SIG-M5 (cell line): ENCODE measurements at regions not wholly inside any gene's neighbourhood (a gene's known extent, or its start where the extent isn't known, plus 50 kb on each side); places are given as distances from the start of the nearest gene placed in this dataset.
"Not testable (repeated sequence)": the region's sequence is repeated elsewhere in the genome, so short reads cannot be mapped to it uniquely, and the experiment has no call there.

Source experiments
- DNase-seq: peaks from one replicate; lab custom pipeline; 2025; lab: John Stamatoyannopoulos, UW

- no peak for DNase-seq
These were observed 132.5 kb upstream of the CHD1 start for GRCh38 chr5:99061299-99061698.

DNA sequence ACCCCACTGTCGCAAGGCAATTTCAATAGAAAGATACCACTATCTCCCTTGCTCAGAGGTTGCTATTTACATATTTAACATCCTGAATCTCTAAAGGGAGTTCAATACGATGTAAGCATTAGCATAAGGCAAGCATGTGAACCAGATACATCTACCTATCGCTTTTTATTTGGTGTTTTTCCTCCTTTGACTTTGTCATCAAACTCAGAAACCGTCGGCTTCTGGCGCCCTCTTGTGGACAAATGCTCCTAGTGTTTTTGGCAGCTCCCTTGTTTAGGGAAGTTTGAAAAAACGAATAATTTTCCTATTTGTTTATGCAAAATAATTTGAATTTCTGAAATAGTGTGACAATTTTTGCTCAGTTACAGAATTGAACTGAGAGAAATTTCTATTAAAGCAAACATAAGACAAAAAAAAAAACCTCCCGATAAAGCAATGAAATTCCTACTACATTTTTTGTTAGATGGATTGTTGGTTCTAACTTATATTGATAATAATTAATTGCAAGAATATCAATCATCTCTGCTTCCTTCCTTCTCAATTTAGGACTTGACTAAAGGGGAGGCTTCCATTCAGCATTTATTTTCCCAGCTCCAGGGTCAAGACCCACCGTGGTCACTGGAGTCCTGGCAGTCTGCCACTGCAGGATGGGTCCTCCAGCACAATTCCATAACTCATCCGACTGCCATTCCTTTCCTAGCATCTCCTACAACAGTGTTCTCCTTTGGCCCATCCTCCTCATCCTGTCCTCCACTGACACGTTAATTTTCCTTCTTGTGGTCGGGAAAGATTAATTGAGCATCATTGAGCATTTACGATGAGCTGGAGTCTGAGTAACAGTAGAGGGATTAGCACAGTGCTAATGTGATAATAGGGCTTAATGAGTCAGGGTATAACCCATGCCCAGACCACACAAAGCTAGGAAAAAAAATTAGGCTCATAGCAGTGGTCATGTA lies 131.8 kb upstream of the CHD1 start:
- DNase-seq = peak; percentile 15

- no peak for DNase-seq
These were observed 130.9 kb upstream of the CHD1 start for GRCh38 chr5:99059685-99060084.

DNA sequence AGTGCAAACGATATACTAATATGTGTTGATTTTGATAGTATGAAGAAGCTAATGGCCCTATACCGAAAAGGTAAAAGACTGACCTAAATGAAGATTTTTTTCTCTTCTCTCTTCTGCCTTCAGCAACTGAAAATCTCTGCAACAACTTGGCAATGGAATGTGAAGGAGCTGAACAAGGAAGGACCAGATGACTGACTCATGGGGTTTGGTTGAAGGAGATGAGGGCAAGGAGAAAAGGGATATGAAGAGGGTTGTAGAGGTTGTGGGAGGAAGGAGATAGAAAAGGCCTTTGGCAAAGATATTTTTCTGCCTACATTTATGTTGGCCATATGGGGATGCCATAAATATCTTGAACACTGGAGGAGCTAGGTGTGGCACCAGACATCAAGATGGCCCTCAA lies 129.7 kb upstream of the CHD1 start:
- DNase-seq = no peak

DNA sequence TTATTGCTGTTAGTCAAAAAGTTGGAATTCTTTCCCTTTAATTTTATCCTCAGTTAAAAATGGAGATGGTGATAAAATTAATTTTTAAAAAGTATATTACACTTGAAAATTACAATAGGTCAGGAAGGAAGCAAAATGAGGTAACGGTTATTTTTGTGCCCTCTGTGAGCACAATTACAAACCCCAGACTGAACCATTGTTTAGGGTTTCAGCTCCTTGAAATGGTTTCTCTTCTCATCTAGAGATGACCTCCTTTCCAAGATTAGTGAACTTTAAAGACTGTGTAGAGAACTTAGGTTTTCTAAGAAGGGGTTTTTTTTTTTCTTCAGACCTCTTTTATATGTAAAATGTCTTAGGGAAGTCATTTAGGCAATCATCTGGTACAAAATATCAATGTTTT lies 126.2 kb upstream of the CHD1 start:
- DNase-seq = no peak

DNA sequence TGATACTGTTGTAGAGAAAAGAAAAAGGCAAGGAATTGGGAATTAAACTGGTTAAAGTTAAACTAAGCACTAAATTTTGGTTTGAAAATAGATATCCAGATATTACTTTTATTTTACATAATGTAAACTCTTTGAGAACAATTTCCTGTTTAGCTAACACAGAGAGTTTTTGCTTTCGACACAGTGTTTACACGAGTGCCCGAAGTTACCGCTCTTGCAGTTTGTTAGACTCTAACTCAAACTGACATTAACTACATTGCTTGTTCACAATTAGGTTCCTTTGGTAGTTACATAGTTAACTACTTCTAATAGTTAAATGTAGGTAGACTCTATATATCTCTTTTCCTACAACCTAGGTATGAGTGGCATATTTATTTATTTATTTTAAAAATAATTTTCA lies 117.1 kb upstream of the CHD1 start:
- DNase-seq = no peak

DNA sequence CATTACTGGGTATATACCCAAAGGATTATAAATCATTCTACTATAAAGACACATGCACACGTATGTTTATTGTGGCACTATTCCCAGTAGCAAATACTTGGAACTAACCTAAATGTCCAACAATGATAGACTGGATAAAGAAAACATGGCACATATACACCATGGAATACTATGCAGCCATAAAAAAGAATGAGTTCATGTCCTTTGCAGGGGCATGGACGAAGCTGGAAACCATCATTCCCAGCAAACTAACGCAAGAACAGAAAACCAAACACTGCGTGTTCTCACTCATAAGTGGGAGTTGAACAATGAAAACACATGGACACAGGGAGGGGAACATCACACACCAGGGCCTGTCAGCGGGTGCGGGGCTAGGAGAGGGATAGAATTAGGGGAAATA lies 114.5 kb upstream of the CHD1 start:
- not testable (repeated sequence) for DNase-seq

- no peak for DNase-seq
These were observed 108.9 kb upstream of the CHD1 start for GRCh38 chr5:99037668-99038067.

- no peak for DNase-seq
These were observed 107.1 kb upstream of the CHD1 start for GRCh38 chr5:99035942-99036341.

DNA sequence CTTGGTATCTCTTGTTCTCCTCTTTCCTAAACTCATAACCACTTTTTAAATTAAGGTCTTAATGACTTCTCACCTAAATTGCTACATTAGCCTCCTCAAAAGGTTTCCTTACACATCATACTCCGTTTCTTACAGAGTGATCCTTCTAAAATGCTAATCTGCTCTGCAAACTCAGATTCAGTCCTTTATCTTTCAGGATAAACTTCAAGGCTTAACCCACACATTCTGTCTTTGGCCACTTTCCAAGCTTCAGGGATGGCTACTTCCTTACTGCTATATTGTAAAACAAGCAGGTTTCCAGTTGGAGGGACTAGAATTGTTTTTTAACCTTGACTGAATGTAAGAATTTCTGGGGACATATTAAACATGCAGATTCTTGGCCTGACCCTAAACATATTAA lies 105.5 kb upstream of the CHD1 start:
- DNase-seq = no peak

- DNase-seq = no peak
These were observed 104.5 kb upstream of the CHD1 start for GRCh38 chr5:99033014-99033900.

GRCh38 chr5:99032234-99033013 lies 103.6 kb upstream of the CHD1 start:
- DNase-seq = no peak

DNA sequence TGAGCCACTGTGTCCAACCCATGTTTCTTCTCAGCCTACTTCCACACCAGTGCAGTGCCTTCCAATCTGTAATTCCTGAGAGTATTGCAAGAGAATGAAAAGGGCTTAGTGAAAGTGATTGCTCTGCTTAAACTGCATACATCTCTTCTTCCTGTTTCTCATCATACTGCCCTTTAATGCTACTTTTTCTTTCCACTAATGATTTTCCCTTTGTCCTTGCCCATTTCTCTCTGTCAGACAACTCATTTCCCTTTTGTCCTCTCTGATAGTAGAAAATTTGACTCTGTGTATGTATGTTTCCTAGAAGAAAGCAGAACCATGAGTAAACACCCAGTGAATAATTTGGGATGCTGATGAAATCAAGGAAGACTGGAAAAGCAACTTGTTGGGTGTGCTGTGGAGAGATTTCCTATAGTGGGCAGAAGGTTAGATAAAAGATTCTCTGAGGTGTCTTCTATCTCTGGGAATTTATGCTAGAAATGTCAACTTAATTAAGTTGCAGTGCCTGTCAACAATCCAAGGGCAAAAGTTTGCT lies 102.2 kb upstream of the CHD1 start:
- DNase-seq = no peak

DNA sequence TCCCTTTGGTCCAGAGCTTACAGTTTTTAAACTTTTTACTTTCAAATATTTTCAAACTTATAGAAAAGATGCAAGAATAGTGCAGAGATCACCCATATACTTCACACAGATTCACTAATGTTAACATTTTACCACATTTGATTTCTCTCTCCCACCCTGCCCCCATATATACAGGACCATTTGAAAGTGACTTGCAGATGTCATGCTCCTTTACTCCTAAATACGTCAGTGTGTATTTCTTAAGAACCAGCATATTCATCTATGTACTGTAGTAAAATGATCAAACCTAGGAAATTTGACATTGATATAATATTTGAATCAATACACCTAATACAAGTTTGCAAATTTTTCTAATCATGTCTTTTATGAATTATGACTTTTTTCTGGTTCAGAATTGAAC lies 100.4 kb upstream of the CHD1 start:
- DNase-seq = no peak

- not testable (repeated sequence) for DNase-seq
These were observed 99.4 kb upstream of the CHD1 start for GRCh38 chr5:99028170-99028569.

DNA sequence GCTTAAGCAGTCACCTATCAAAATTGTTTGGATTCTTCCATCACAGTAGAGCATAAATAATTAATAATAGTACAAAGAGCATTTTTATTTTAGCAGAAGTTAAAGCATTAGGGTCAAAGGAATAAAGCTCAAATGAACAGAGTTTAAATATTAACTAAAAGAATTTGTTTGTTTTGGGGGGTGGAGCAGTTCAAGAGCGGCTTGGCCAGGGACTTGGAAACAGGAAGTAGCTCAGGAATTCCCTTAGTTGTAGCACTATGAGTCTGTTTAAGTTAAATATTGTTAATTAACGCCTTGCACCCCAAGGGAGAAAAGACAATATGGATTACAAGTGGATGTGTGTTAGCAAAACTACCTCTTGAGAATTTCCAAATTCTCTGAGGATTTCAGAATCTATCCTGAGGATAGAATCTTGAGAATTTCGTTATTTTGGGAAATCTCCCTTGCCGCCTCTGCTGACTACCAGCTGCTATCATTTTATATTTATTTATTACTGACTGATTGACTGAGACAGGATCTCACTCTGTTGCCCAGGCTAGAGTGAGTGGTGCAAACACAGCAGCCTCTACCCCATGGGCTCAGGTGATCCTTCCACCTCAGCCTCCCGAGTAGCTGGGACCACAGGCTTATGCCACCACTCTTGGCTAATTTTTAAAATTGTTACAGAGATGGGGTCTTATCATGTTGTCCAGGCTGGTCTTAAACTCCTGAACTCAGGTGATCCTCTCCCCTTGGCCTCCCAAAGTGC lies 96.7 kb upstream of the CHD1 start:
- no peak for DNase-seq

DNA sequence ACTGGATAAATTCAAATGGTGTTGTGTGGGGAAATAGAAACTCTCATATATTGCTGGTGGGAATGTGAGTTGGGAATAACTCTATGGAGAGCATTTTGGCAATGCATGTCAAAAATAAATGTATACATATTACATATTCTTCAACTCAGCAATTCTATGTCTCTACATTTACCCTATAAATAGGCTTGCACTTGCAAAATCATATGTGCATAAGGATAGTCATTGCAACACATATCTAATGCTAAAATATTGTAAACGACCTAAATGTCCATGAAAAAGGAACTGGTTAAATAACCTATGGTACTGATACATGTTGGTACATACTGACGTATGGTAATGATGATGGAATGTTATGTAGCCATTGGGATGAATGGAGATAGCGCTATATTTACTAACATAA lies 94.5 kb upstream of the CHD1 start:
- DNase-seq = no peak

- no peak for DNase-seq
These were observed 93.4 kb upstream of the CHD1 start for GRCh38 chr5:99022250-99022649.

DNA sequence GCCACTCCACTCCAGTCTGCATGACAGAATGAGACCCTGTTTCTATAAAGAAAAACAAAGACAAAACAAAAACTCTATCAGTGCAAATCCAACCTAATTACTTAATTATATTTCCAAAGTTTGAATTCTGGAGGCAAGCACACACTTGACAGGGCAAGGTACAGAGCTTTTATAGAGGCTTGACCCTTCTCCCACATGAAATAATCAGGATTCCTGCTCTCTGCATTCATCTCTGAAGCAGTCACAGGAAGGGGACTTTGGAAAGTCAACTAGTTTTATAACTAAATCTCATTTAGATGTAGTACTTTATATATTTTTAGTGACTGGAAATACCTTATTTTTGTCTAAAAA lies 91.9 kb upstream of the CHD1 start:
- no peak for DNase-seq

DNA sequence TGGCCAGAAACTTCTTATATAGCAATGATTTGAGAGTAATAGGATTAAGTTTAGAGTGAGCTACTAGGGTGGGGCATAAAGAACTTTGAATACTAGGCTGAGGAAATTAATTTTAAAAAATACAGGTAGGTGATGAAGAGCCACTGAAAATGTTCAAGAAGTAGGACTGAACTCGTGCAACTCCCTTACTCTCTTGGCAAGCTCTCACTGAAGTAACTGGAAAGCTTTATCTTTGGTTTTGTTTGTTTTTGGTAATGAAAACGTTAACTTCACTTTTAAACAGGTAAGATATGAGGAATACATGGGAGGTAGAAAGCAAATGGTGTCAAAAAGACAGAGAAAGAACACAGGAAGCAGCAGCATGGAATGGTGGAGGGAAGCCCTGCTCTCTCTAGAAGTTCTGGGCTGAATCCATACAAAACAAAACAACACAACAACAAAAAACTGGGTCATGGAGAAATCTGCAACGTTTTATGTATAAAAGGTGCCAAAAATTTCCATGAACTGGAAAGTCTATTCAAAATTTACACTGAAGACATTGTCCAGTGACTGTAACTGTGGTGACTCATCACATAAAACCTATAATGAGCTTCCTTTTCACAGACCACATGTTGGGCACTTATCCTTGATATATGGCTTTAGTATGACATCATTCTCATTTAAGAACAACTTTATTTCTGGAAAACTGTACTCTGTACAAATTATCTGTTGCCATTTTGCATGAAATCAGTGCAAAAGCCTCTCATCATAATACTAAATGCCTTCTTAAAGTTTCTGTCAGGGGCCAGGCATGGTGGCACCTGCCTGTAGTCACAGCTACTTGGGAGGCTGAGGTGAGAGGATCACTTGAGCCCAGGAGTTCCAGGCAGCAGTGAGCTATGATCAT lies 91.2 kb upstream of the CHD1 start:
- no peak for DNase-seq
